GM12864 (cell line): ENCODE measurements at regions not wholly inside any gene's neighbourhood (a gene's known extent, or its start where the extent isn't known, plus 50 kb on each side); places are given as distances from the start of the nearest gene placed in this dataset.
"Not testable (repeated sequence)": the region's sequence is repeated elsewhere in the genome, so short reads cannot be mapped to it uniquely, and the experiment has no call there.

Experiments used
- DNase-seq: peaks from one replicate; pipeline ENCODE4 v3.0.0-alpha.2; 2011; ENCODE audit warnings: low read depth
- H3K4me3 ChIP-seq: 2 replicates; pipeline ENCODE4 v1.5.1; 2011; ENCODE audit warnings: mild to moderate bottlenecking, low read depth, low read length, control low read depth
- TF ChIP-seq, protein P1 (sequence below): IDR thresholded peaks from 2 replicates; pipeline ENCODE4 v1.5.1; 2011; ENCODE audit warnings: low read depth, mild to moderate bottlenecking, moderate library complexity, low read length, control low read depth, inconsistent platforms; ENCODE audit errors: missing control alignments

DNA sequence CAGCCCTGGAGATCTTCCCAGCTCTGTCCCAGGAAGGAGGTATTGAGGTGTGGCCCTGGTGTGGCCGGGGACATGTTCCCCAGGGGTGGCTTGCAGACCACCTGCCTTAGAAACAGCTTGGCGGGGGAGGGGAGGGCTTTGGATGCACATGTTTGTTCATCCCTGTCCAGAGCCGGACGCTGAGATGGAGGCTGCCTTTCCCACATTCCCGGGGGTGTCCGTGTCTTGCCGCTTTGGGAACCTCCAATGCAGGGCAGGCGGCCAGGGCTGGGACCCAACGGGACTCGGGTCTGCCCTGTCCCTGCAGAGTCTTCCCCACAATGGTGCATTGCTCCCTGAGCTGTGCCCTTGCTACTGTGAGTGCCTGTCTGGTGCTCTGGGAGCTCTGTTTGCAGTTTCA is 319.5 kb upstream of the SFSWAP start:
- no peak overlapping the region for H3K4me3 ChIP-seq
- TF ChIP-seq, protein P1, sequence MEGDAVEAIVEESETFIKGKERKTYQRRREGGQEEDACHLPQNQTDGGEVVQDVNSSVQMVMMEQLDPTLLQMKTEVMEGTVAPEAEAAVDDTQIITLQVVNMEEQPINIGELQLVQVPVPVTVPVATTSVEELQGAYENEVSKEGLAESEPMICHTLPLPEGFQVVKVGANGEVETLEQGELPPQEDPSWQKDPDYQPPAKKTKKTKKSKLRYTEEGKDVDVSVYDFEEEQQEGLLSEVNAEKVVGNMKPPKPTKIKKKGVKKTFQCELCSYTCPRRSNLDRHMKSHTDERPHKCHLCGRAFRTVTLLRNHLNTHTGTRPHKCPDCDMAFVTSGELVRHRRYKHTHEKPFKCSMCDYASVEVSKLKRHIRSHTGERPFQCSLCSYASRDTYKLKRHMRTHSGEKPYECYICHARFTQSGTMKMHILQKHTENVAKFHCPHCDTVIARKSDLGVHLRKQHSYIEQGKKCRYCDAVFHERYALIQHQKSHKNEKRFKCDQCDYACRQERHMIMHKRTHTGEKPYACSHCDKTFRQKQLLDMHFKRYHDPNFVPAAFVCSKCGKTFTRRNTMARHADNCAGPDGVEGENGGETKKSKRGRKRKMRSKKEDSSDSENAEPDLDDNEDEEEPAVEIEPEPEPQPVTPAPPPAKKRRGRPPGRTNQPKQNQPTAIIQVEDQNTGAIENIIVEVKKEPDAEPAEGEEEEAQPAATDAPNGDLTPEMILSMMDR: no peak
- DNase-seq: no peak

DNA sequence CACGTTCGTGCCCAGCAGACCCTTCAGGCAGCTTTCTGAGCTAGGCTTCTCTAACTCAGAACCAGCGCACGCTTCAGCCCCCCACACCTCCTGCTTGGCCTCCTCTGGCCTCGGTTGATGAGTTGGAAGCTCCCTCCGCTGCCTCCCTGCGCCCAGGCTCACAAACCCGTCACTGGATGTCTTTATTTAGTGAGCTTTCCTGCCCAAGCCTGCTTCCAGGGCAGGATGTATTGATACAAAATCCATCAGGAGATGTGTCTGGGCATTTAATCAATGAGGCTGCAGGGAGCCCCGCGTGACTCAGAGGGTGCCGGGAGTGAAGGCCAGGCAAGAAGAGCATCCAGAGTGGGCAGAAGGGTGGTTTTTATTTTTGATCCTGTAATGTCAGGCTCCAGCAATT is 316.1 kb upstream of the SFSWAP start:
- not testable (repeated sequence) for H3K4me3 ChIP-seq, DNase-seq

DNA sequence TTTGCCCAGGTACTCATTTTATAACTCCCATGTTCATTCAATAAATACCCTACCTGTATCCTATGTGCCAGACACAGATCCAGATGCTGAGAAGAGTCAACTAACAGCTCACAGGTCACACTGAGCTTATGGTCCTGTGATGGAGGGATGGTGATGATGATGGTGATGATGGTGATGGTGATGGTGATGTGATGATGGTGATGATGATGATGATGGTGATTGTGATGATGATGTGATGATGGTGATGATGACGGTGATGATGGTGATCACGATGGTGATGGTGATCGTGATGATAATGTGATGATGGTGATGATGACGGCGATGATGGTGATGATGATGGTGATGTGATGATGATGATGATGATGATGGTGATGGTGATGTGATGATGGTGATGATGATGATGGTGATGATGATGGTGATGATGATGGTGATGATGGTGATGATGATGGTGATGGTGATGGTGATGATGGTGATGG is 315.6 kb upstream of the SFSWAP start:
- H3K4me3 ChIP-seq, DNase-seq: not testable (repeated sequence)

DNA sequence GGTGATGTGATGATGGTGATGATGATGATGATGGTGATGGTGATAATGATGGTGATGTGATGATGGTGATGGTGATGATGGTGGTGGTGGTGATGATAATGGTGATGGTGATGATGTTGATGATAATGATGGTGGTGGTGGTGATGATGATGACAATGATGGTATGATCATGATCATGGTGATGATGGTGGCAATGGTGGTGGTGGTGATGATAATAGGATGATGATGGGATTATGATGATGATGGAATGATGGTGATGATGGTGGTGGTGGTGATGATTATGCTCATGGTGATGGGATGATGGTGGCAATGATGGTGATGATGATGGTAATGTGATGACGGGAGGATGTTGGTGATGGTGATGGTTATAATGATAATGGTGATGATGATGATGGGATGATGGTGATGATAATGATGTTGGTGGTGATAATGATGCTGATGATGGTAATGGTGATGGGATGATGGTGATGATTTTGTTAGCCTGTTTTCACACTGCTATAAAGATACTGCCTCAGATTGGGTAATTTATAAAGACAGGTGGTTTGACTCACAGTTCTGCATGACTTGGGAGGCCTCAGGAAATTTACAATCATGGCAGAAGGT is 314.8 kb upstream of the SFSWAP start:
- TF ChIP-seq, protein P1: no peak
- no peak overlapping the region for H3K4me3 ChIP-seq
- DNase-seq: no peak

DNA sequence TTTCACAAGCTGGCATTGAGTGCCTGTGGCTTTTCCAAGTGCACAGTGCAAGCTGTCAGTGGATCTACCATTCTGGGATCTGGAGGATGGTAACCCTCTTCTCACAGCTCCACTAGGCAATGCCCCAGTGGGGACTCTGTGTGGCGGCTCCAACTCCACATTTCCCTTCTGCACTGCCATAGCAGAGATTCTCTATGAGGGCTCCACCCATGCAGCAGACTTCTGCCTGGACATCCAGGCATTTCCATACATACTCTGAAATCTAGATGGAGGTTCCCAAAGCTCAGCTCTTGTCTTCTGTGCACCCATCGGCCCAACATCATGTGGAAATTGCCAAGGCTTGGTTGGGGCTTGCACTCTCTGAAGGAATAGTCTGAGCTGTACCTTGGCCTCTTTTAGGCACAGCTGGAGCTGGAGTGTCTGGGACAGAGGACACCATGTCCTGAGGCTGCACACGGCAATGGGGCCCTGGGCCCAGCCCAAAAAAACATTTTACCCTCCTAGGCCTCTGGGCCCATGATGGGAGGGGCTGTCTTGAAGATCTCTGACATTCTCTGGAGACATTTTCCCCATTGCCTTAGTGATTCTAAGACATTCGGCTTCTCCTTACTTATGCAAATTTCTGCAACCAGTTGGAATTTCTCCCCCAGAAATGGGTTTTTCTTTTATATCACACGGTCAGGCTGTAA is 313.3 kb upstream of the SFSWAP start:
- TF ChIP-seq, protein P1: no peak
- no peak overlapping the region for H3K4me3 ChIP-seq
- no peak for DNase-seq

DNA sequence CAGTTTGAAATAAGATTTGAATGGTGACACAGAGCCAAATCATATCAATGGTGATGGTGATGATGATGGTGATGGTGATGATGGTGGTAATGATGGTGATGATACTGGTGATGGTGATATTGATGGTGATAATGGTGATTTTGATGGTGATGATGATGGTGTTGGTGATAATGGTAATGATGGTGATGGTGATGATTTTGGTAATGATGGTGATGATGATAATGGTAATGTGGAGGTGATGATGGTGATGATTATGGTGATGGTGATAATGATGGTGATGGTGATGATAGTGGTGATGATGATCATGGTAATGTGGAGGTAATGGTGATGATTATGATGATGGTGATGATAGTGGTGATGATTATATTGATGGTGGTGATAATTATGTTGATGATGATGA is 311.9 kb upstream of the SFSWAP start:
- H3K4me3 ChIP-seq: no peak overlapping the region
- DNase-seq: no peak
- TF ChIP-seq, protein P1: no peak

DNA sequence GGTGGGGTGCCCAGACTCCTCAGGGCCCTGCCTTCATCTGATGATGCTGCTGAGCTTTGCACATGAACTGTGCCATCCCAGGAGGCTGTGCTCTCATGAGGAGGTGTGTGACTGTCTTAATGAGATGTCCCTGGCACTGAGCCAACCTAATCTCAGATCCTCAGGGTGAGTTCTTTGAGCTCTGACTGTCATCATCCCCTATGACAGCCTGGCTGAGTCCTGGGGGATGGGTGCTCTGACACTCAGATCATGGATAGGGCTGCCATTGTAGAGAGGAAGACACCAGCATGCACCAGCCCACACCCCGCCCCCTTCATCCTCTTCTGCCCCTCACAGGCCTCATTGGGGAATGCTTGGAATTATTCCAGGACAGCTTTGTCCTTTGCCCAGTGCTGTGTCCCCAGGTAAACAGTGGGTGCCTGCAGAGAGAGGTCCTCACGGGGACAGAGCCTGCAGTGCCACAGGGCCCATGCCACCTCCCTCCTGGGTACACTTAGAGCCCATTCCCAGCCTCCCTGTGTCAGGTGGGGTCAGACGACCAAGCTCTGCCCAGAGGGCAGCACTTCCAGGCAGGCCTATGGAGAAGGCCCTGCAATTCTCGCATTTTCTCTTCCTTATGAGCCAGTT is 310.1 kb upstream of the SFSWAP start:
- not testable (repeated sequence) for DNase-seq

DNA sequence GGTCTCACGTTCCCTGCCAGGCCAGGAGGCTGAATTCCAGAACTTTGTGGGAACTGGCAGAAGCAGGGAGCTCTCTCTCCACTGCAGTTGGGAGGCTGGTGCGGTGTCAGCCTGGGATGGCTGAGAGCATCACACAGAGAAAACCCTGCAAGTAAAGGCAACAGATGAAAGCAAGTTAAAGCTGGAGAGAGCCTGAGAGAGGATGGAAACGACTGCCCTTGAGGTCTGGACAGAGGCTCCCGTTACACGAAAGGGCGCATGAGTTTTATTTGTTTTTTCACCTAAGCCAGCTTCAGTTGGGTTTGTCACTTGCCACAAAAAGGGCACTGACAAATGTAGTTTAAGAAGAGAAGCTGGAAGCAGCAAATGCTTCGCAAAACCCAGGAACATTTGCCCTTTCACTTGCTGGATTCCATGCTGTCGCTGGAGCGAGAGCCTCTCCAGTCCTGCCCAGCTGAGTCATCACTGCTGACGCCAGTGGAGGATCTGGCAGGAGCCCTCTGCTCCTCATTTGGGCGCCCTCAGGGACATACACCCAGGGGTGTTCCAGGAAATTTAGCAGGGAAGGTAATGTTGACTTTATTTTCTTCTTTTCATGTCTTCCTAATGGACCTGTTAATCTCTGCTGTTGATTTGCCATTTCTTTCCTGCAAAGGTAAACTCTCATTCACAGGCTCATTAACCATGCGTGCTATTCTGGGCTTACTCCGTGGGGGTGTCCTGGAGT is 308.8 kb upstream of the SFSWAP start:
- not testable (repeated sequence) for H3K4me3 ChIP-seq, DNase-seq

More for the DNA sequence above, 310.1 kb upstream of the SFSWAP start:
- not testable (repeated sequence) for H3K4me3 ChIP-seq
